ENCODE measurements at regions not wholly inside any gene's neighbourhood (a gene's known extent, or its start where the extent isn't known, plus 50 kb on each side); places are given as distances from the start of the nearest gene placed in this dataset.
"Not testable (repeated sequence)": the region's sequence is repeated elsewhere in the genome, so short reads cannot be mapped to it uniquely, and the experiment has no call there.

GRCh38 chr7:16965697-16966096, 83.9 kb upstream of the AGR3 start:
- TF ChIP-seq CTCF, POLR2A (IDR thresholded peaks at IDR 0.05): not testable (repeated sequence)

Data from uterus (tissue), 2 donors.